GM06990 (cell line): ENCODE measurements at regions not wholly inside any gene's neighbourhood (a gene's known extent, or its start where the extent isn't known, plus 50 kb on each side); places are given as distances from the start of the nearest gene placed in this dataset.

Experiments used
- DNase-seq: peaks from one replicate; pipeline ENCODE4 v3.0.0-alpha.2; 2011; ENCODE audit not compliant: insufficient read length; ENCODE audit errors: extremely low read depth
- H3K27me3 ChIP-seq: replicated peaks from 2 replicates; pipeline ENCODE4 v1.6.0; 2011; ENCODE audit warnings: low read length; ENCODE audit not compliant: control insufficient read depth, insufficient read depth
- H3K36me3 ChIP-seq: 2 replicates; pipeline ENCODE4 v1.5.1; 2011; ENCODE audit warnings: low read length; ENCODE audit not compliant: control insufficient read depth, insufficient read depth
- H3K4me3 ChIP-seq: replicated peaks from 2 replicates; pipeline ENCODE4 v1.5.1; 2011; ENCODE audit warnings: low read depth, mild to moderate bottlenecking, control low read depth, low read length
- TF ChIP-seq, protein P1 (sequence below): IDR thresholded peaks from 2 replicates; pipeline ENCODE4 v1.5.1; 2011; ENCODE audit warnings: low read length, control low read depth, mild to moderate bottlenecking, inconsistent platforms; ENCODE audit not compliant: insufficient read depth, poor library complexity, severe bottlenecking

DNA sequence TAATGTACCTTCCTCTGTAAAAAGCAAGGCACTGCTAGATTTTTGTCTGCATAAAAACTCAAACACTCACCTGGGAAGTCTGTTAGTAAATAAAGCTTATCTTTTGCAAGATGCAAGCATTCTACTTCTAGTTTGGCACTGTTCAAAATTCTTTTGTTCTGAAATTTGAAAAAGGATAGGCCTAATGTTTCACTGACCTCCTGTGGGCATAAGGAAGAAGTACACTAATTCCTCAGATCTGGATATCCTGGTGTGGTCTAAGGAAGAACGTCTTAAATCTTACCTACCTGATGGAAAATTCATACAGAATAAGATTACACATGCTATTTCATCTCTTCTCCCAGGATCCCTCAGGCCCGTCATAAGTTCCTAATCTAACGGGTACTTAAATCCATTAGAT is 93.5 kb upstream of the CAMK1G start:
- TF ChIP-seq, protein P1, sequence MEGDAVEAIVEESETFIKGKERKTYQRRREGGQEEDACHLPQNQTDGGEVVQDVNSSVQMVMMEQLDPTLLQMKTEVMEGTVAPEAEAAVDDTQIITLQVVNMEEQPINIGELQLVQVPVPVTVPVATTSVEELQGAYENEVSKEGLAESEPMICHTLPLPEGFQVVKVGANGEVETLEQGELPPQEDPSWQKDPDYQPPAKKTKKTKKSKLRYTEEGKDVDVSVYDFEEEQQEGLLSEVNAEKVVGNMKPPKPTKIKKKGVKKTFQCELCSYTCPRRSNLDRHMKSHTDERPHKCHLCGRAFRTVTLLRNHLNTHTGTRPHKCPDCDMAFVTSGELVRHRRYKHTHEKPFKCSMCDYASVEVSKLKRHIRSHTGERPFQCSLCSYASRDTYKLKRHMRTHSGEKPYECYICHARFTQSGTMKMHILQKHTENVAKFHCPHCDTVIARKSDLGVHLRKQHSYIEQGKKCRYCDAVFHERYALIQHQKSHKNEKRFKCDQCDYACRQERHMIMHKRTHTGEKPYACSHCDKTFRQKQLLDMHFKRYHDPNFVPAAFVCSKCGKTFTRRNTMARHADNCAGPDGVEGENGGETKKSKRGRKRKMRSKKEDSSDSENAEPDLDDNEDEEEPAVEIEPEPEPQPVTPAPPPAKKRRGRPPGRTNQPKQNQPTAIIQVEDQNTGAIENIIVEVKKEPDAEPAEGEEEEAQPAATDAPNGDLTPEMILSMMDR, result no peak
- no peak overlapping the region for H3K4me3 ChIP-seq
- peaks cover 1% of the 10 kb centered on the region; the same call in 1 of the 2 replicates for H3K27me3 ChIP-seq
- no peak for DNase-seq
- no peaks in the 10 kb centered on the region for H3K36me3 ChIP-seq

DNA sequence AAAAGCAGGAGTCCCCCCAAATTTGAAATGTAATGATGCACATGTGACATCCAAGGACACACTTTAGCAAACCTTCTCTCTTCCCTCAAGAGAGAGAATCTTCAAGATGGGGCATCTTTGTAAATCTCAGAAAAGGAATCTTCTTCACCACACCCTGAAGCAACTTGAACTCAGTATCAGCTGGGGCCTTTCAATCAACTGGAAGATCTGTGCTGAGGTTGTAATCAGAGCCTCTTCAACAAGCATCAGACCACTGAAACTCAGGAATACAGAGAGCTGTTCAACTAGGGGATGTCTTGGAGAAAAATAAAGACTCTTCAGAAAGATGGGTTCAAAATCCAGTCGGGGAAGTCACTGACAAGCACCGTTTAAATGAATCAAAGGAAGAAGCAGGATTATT is 92.5 kb upstream of the CAMK1G start:
- Histone ChIP-seq H3K4me3 (no peak overlapping the region), H3K27me3 (no peaks in the 10 kb centered on the region; the same call in 1 of the 2 replicates), H3K36me3 (no peaks in the 10 kb centered on the region)
- TF ChIP-seq, protein P1, result no peak
- DNase-seq, result no peak

- Histone ChIP-seq H3K36me3 (no peaks in the 10 kb centered on the region), H3K4me3 (no peak overlapping the region), H3K27me3 (no peaks in the 10 kb centered on the region; the same call in 1 of the 2 replicates)
- DNase-seq, result no peak
- TF ChIP-seq, protein P1, result no peak
Observed at GRCh38 chr1:209491496-209491895, 92.0 kb upstream of the CAMK1G start.

DNA sequence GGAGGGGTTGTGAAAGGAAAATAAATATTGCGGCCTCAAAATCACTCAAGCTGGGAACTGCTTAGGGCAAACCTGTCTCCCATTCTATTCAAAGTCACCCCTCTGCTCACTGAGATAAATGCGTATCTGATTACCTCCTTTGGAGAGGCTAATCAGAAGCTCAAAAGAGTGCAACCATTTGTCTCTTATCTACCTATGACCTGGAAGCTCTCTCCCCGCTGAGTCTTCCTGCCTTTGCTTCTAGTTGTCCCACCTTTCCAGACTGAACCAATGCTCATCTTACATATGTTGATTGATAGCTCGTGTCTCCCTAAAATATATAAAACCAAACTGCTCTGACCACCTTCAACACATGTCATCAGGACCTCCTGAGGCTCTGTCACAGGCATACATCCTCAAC is 91.6 kb upstream of the CAMK1G start:
- Histone ChIP-seq H3K4me3 (no peak overlapping the region), H3K36me3 (no peaks in the 10 kb centered on the region), H3K27me3 (no peaks in the 10 kb centered on the region; the same call in 1 of the 2 replicates)
- no peak for DNase-seq
- TF ChIP-seq, protein P1, result no peak

DNA sequence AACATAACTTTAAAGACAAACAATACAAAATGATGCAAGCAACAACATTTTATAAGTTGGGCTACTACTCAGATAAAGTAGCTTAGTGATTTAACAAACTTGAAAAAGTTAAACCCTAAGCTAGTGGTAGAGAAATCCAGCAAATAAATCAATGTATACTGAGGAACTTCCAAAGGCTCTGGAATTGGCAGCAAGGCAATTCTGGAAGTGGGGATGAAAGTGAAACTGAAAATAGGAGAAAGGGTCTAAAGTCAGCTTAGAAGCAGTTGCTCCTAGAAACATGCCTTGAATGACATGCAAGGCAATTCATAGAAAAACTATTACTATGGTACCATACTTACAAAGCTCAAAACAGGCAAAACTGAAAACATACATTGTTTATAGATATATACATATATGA is 90.0 kb upstream of the CAMK1G start:
- TF ChIP-seq, protein P1, result no peak
- no peaks in the 10 kb centered on the region; the same call in 1 of the 2 replicates for H3K27me3 ChIP-seq
- no peaks in the 10 kb centered on the region for H3K36me3 ChIP-seq
- no peak for DNase-seq
- H3K4me3 ChIP-seq, result no peak overlapping the region

DNA sequence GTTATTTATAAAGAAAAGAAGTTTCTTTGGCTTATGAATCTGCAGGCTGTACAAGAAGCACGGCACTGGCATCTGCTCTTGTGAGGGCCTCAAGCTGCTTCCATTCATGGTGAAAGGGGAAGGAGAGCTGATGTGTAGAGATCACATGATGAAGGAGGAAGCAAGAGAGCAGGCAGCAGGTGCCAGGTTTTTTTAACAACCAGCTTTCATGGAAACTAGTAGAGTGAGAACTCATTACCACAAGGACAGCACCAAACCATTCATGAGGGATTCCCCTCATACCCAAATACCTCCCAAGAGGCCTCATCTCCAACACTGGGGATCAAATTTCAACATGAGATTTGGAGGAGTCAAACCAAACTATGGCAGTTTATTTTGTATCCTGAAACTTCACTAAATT is 85.8 kb upstream of the CAMK1G start:
- DNase-seq, result no peak
- Histone ChIP-seq H3K4me3 (no peak overlapping the region), H3K36me3 (no peaks in the 10 kb centered on the region), H3K27me3 (no peaks in the 10 kb centered on the region)
- TF ChIP-seq, protein P1, result no peak
